ENCODE measurements at regions not wholly inside any gene's neighbourhood (a gene's known extent, or its start where the extent isn't known, plus 50 kb on each side); places are given as distances from the start of the nearest gene placed in this dataset.

GRCh38 chr12:94031763-94032162 is 116.6 kb upstream of the PLXNC1 start:
- no peak for DNase-seq (ENCODE audit: low spot score)

GRCh38 chr12:94032368-94032767 is 116.0 kb upstream of the PLXNC1 start:
- DNase-seq (ENCODE audit: low spot score): no peak

- DNase-seq (ENCODE audit: low spot score): no peak
Measured at GRCh38 chr12:94033101-94033500, 115.3 kb upstream of the PLXNC1 start.

- no peak for DNase-seq (ENCODE audit: low spot score)
Measured at GRCh38 chr12:94033784-94034183, 114.6 kb upstream of the PLXNC1 start.

GRCh38 chr12:94037444-94037843 is 110.9 kb upstream of the PLXNC1 start:
- no peak for DNase-seq (ENCODE audit: low spot score)

GRCh38 chr12:94038605-94039004 is 109.8 kb upstream of the PLXNC1 start:
- DNase-seq (ENCODE audit: low spot score): no peak

GRCh38 chr12:94039199-94039840 is 109.1 kb upstream of the PLXNC1 start:
- DNase-seq (ENCODE audit: low spot score): no peak

GRCh38 chr12:94039914-94040313 is 108.5 kb upstream of the PLXNC1 start:
- DNase-seq (ENCODE audit: low spot score): no peak

- DNase-seq (ENCODE audit: low spot score): no peak
Measured at GRCh38 chr12:94041850-94042249, 106.5 kb upstream of the PLXNC1 start.

- DNase-seq (ENCODE audit: low spot score): no peak
Measured at GRCh38 chr12:94042321-94042720, 106.1 kb upstream of the PLXNC1 start.

- peak; percentile 46 for DNase-seq (ENCODE audit: low spot score)
Measured at GRCh38 chr12:94046626-94047410, 101.6 kb upstream of the PLXNC1 start.

GRCh38 chr12:94047781-94048567 is 100.4 kb upstream of the PLXNC1 start:
- no peak for DNase-seq (ENCODE audit: low spot score)

- no peak for DNase-seq (ENCODE audit: low spot score)
Measured at GRCh38 chr12:94048757-94049156, 99.6 kb upstream of the PLXNC1 start.

GRCh38 chr12:94049718-94050117 is 98.7 kb upstream of the PLXNC1 start:
- DNase-seq (ENCODE audit: low spot score): peak; percentile 49

- no peak for DNase-seq (ENCODE audit: low spot score)
Measured at GRCh38 chr12:94053676-94054075, 94.7 kb upstream of the PLXNC1 start.

- DNase-seq (ENCODE audit: low spot score): no peak
Measured at GRCh38 chr12:94055528-94055927, 92.8 kb upstream of the PLXNC1 start.

- DNase-seq (ENCODE audit: low spot score): no peak
Measured at GRCh38 chr12:94056419-94057158, 91.8 kb upstream of the PLXNC1 start.

- no peak for DNase-seq (ENCODE audit: low spot score)
Measured at GRCh38 chr12:94057262-94058151, 90.9 kb upstream of the PLXNC1 start.

GRCh38 chr12:94059394-94060368 is 88.7 kb upstream of the PLXNC1 start:
- DNase-seq (ENCODE audit: low spot score): no peak

GRCh38 chr12:94062194-94062593 is 86.2 kb upstream of the PLXNC1 start:
- DNase-seq (ENCODE audit: low spot score): no peak

Data from ureter (tissue), 1 donor.